Mucosa of descending colon (tissue), 3 donors: ENCODE measurements at regions not wholly inside any gene's neighbourhood (a gene's known extent, or its start where the extent isn't known, plus 50 kb on each side); places are given as distances from the start of the nearest gene placed in this dataset.
"Not testable (repeated sequence)": the region's sequence is repeated elsewhere in the genome, so short reads cannot be mapped to it uniquely, and the experiment has no call there.

Experiments
- ATAC-seq: fragments of 200-7000 bp; cut with Tn5 transposase; one replicate; pipeline ENCODE4 v1.9.1; 2020; ENCODE audit warnings: mild to moderate bottlenecking, moderate library complexity
- DNase-seq, 3 donors: peaks; one replicate each; pipeline ENCODE4 v3.0.0-alpha.2; 2020
- H3K36me3 ChIP-seq: fragments of 200-600 bp; one replicate; pipeline ENCODE4 v1.8.0; 2021; ENCODE audit warnings: low read depth, mild to moderate bottlenecking
- H3K4me1 ChIP-seq: fragments of 200-600 bp; one replicate; pipeline ENCODE4 v1.8.0; 2021; ENCODE audit warnings: low read depth, mild to moderate bottlenecking
- H3K4me3 ChIP-seq: fragments of 200-600 bp; one replicate; pipeline ENCODE4 v1.8.0; 2021; ENCODE audit warnings: mild to moderate bottlenecking
- H3K9me3 ChIP-seq: fragments of 200-600 bp; one replicate; pipeline ENCODE4 v1.8.0; 2021; ENCODE audit warnings: mild to moderate bottlenecking
- CTCF ChIP-seq: fragments of 200-600 bp; IDR thresholded peaks from one replicate; pipeline ENCODE4 v1.8.0; 2022; ENCODE audit warnings: antibody characterized with exemption, mild to moderate bottlenecking
- intact Hi-C, 2 donors: fragments of 100-400 bp; cut with DNase I in 1 of 2; cut with micrococcal nuclease in 1 of 2; formaldehyde crosslinking; loops; one replicate each; pipeline versions ENCODE4 v1.11.0 to v1.11.1; 2022; cut with DNase I, micrococcal nuclease
- donor health status: DM: no; HTN: no; CAD: no; lungs with moderate emphysema.
- donor health status: DM: no; HTN: no; CAD: no.
- donor health status: DM: no; HTN: yes; CAD: no.

DNA sequence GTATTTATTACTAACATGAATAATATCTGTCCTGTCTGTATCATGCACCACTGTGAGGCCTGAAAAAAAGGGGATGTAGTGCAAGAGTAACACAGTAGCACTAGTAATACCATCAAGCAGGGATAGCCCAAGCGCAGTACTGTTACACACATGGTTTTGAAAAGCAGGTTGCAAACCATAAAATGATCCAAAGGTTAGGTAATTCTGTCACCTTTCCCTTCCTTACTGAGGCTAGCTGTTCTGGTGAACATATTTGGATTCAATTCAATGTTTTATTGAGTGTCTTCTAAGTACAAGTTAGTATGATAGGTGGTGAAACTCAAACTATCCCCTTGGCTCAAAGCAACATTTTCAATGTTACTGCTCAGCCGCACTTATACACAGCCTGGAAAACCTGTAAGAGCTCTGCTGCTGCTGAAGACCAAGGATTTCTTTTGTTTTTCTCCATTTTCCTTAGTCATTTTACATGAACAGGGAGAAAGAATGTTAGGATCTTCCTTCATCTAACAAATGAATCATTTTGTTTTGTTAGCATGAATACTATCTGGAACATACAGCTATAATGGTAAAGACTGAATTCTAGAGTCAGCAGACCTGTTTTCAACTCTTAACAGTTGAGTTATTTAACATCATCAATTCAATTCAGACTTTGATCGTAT lies 102.5 kb upstream of the ITPRID2 start:
- peak in 1 of 3 donors; percentile 37 for DNase-seq
- ATAC-seq = peak; percentile 68
- peaks cover 46% of the 10 kb centered on the region for H3K4me1 ChIP-seq

GRCh38 chr2:181789827-181790448 lies 101.6 kb upstream of the ITPRID2 start:
- Histone ChIP-seq H3K4me1 (peaks cover 38% of the 10 kb centered on the region), H3K36me3 (no peaks in the 10 kb centered on the region), H3K4me3 (no peak overlapping the region), H3K9me3 (no peaks in the 10 kb centered on the region)
- DNase-seq = no peak
- ATAC-seq = peak; percentile 32
- no peak for TF ChIP-seq CTCF
- intact Hi-C loops = no loop called here

More for the DNA sequence above, 102.5 kb upstream of the ITPRID2 start:
- Histone ChIP-seq H3K36me3 (no peaks in the 10 kb centered on the region), H3K9me3 (no peaks in the 10 kb centered on the region), H3K4me3 (no peak overlapping the region)
- intact Hi-C loops = no loop called here
- no peak for TF ChIP-seq CTCF

- TF ChIP-seq CTCF = no peak
- no peaks in the 10 kb centered on the region for H3K9me3 ChIP-seq
- no peaks in the 10 kb centered on the region for H3K36me3 ChIP-seq
- DNase-seq = peak in 2 of 3 donors; percentile 38 to 42
- H3K4me1 ChIP-seq = peaks cover 36% of the 10 kb centered on the region
- no peak overlapping the region for H3K4me3 ChIP-seq
- peak; percentile 91 for ATAC-seq
- intact Hi-C loops = no loop called here
Observed at GRCh38 chr2:181790716-181791649, 100.5 kb upstream of the ITPRID2 start.

DNA sequence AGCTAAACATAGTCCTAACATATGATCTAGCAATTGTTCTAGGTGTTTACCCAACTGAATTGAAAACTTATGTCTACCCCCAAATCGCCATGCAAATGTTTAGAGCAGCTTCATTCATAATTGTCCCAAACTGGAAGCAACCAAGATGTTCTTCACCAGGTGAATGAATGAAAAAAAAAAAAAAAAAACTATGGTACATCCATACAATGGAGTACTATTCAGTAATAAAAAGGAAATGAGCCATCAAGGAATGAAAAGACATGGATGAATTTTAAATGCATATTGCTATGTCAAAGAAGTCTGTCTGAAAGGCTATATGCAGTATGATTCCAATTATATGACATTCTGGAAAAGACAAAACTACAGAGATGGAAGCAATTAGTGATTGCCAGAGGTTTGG lies 98.6 kb upstream of the ITPRID2 start:
- no peaks in the 10 kb centered on the region for H3K36me3 ChIP-seq
- H3K9me3 ChIP-seq = no peaks in the 10 kb centered on the region
- ATAC-seq = no peak
- DNase-seq = no peak
- H3K4me1 ChIP-seq = peaks cover 36% of the 10 kb centered on the region
- TF ChIP-seq CTCF = no peak
- intact Hi-C loops = no loop called here
- H3K4me3 ChIP-seq = no peak overlapping the region

DNA sequence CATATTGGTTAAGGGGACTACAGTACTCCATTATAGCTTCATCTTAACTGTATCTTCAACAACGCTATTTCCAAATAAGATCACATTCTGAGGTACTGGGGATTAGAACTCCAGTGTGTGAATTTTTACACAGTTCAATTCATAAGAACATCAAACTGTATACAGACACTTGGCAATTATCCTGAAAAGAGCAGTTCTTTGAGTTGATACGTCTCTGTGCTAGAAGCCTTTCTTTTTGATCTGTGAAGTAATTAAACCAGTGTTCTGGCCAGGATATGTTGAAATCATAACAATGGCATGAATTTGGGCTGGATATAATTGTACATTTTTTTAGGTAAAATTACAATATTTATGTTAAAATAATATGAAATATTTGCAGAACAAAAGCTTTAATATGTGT lies 93.5 kb upstream of the ITPRID2 start:
- H3K9me3 ChIP-seq = no peaks in the 10 kb centered on the region
- no peak overlapping the region for H3K4me3 ChIP-seq
- no peaks in the 10 kb centered on the region for H3K36me3 ChIP-seq
- DNase-seq = no peak
- intact Hi-C loops = no loop called here
- H3K4me1 ChIP-seq = no peaks in the 10 kb centered on the region
- no peak for TF ChIP-seq CTCF
- ATAC-seq = no peak

DNA sequence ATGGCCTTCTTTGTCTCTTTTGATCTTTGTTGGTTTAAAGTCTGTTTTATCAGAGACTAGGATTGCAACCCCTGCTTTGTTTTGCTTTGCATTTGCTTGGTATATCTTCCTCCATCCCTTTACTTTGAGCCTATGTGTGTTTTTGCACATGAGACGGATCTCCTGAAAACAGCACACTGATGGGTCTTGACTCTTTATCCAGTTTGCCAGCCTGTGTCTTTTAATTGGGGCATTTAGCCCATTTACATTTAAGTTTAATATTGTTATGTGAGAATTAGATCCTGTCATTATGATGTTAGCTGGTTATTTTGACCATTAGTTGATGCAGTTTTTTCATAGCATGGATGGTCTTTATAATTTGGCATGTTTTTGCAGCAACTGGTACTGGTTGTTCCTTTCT lies 89.2 kb upstream of the ITPRID2 start:
- H3K9me3 ChIP-seq, intact Hi-C loops, H3K4me1 ChIP-seq, ATAC-seq, H3K4me3 ChIP-seq, DNase-seq, H3K36me3 ChIP-seq: not testable (repeated sequence)

- intact Hi-C loops, ATAC-seq, H3K4me3 ChIP-seq, H3K9me3 ChIP-seq, H3K36me3 ChIP-seq, H3K4me1 ChIP-seq: not testable (repeated sequence)
- peak in 2 of 3 donors; percentile 23 to 48 for DNase-seq
Observed at GRCh38 chr2:181803903-181804799, 87.4 kb upstream of the ITPRID2 start.
